ENCODE measurements at regions not wholly inside any gene's neighbourhood (a gene's known extent, or its start where the extent isn't known, plus 50 kb on each side); places are given as distances from the start of the nearest gene placed in this dataset.

DNA sequence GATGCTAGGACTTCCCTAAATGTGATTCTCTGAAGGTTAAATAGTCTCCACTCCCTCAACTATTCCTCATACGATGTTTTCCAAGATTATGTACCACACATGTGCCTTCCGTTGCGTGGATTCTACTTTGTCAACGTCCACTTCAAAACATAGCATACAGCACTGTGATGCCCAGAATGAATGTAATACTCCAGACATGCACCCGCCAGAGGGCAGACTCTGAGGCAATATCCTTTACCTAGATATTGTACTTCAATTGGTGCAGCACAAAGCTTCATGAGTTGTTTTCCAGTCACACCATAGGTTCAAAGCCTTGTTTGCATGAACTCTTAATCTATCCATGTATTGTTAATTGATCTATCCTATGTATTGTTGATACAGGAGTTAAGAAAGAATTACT lies 201.0 kb upstream of the NABP1 start:
- no peak overlapping the region for H2AK5ac ChIP-seq (ENCODE audit: low read depth, low read length)
- no peak overlapping the region for H4K91ac ChIP-seq (ENCODE audit: low read depth, low read length, poor library complexity)
- no peak overlapping the region for H3K14ac ChIP-seq (ENCODE audit: low read length)
- peaks cover 10 to 12% of the 10 kb centered on the region in 2 donors for H3K4me1 ChIP-seq (ENCODE audit: control insufficient read depth in 2 of 2, insufficient read depth in 1 of 2, low read depth in 1 of 2, low read length in 2 of 2)
- H3K27me3 ChIP-seq (ENCODE audit: control insufficient read depth in 3 of 3, insufficient read depth in 3 of 3, low read depth in 1 of 3, low read length in 3 of 3), result no peaks in the 10 kb centered on the region
- no peak overlapping the region for H2BK12ac ChIP-seq (ENCODE audit: low read length)
- H2AFZ ChIP-seq (ENCODE audit: low read length), result no peak overlapping the region
- H3K36me3 ChIP-seq (replicated peaks in 1 of 2; ENCODE audit: control insufficient read depth in 2 of 2, insufficient read depth in 2 of 2, low read length in 2 of 2), result no peaks in the 10 kb centered on the region
- no peak overlapping the region for H2BK15ac ChIP-seq (ENCODE audit: low read length)
- no peak overlapping the region for H4K8ac ChIP-seq (ENCODE audit: low read depth, low read length)
- no peak for DNase-seq (ENCODE audit: low spot score)
- no peak overlapping the region for H3K23ac ChIP-seq (ENCODE audit: low read depth, low read length, poor library complexity)
- no peaks in the 10 kb centered on the region for H3K79me1 ChIP-seq (ENCODE audit: low read depth, low read length)
- H3K4me3 ChIP-seq (ENCODE audit: low read length in 2 of 2), result no peak overlapping the region
- H3K9me3 ChIP-seq (replicated peaks in 1 of 2; ENCODE audit: control insufficient read depth in 2 of 2, insufficient read depth in 1 of 2, low read depth in 1 of 2, low read length in 2 of 2), result peaks cover under 1 to 15% of the 10 kb centered on the region in 2 donors
- no CpG with 5 or more reads among the region's 5 CpGs for WGBS, 2 donors (ENCODE audit: extremely low coverage in 2 of 2, insufficient read length in 2 of 2, insufficient replicate concordance in 1 of 2)
- H3K9ac ChIP-seq (ENCODE audit: low read depth, low read length, poor library complexity), result no peak overlapping the region
- no peak overlapping the region for H2BK5ac ChIP-seq (ENCODE audit: low read length)
- H3K27ac ChIP-seq (replicated peaks; ENCODE audit: low read length), result no peak overlapping the region
- H2BK120ac ChIP-seq (ENCODE audit: low read depth, low read length), result no peak overlapping the region
- no peak overlapping the region for H3K4ac ChIP-seq (ENCODE audit: low read length)
- no peak overlapping the region for H3K4me2 ChIP-seq (ENCODE audit: insufficient read depth, low read length, poor library complexity, severe bottlenecking)
- no peak overlapping the region for H3K18ac ChIP-seq (ENCODE audit: low read length)

DNA sequence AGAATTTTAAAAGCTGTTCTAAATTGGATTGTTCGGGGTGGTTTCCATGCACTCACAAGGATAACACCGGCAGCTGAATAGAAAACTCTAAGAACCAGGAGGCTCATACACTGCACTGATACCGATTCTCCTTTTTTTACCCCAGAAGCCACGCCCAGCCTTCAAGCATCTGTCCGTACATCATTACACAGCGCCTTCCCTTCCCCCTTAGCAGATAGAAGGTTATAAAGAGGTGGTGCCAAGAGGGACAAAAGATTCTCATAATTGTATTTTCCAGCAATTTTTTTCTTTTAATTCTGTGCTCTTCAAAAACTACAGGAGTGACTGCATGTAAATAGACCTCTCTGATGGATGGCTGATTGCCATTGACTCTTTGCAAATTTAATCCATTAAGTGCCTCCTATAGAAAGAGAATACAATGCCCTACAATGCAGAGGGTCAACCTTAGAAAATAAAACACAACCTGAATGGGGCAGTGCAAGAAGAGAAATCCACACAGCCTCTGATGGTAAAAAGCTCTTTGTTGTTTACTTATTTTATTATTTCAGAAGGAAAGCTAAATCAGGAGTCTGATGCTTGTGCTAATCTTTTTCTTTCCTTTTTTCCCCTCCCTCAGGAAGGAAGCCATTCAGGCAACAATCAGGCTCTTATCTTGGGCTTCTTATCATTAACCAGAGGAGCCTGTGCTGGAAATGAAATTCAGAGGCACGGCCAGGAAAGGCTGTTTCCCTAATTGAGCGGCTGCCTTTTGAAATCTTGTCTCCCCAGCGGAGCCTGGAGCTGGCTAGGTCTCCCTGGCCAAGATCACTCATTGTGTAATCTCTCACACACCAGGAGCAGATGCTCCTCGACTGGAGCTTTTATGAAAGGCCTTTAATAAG lies 198.9 kb upstream of the NABP1 start:
- no CpG with 5 or more reads among the region's 10 CpGs for WGBS, 2 donors (ENCODE audit: extremely low coverage in 2 of 2, insufficient read length in 2 of 2, insufficient replicate concordance in 1 of 2)
- H3K14ac ChIP-seq (ENCODE audit: low read length), result no peak overlapping the region

DNA sequence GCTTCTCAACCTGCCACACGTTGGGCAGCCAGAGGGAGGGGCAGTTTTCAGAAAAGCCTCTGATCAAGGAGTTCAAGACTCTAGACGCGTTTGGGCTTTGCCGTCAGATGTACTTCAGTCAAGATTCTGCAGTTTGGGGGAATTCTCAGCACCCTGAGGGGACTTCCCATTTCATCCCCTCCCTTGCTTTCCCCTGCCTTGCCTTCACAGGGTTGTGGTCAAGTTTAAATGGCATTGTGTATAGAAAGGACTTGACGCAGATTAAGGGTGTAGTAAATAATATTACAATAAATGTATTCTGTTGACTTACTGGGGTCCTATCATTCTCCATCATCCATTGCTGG lies 198.3 kb upstream of the NABP1 start:
- H2AFZ ChIP-seq (ENCODE audit: low read length), result peak overlapping the region; percentile 56
- H3K4ac ChIP-seq (ENCODE audit: low read length), result no peak overlapping the region
- no peak overlapping the region for H3K23ac ChIP-seq (ENCODE audit: low read depth, low read length, poor library complexity)
- no peak overlapping the region for H2AK5ac ChIP-seq (ENCODE audit: low read depth, low read length)
- H3K18ac ChIP-seq (ENCODE audit: low read length), result no peak overlapping the region
- H2BK120ac ChIP-seq (ENCODE audit: low read depth, low read length), result no peak overlapping the region
- WGBS, 2 donors (ENCODE audit: extremely low coverage in 2 of 2, insufficient read length in 2 of 2, insufficient replicate concordance in 1 of 2), result no CpG with 5 or more reads among the region's 5 CpGs
- H3K4me2 ChIP-seq (ENCODE audit: insufficient read depth, low read length, poor library complexity, severe bottlenecking), result no peak overlapping the region
- H3K14ac ChIP-seq (ENCODE audit: low read length), result no peak overlapping the region
- H2BK5ac ChIP-seq (ENCODE audit: low read length), result no peak overlapping the region
- H3K9me3 ChIP-seq (replicated peaks in 1 of 2; ENCODE audit: control insufficient read depth in 2 of 2, insufficient read depth in 1 of 2, low read depth in 1 of 2, low read length in 2 of 2), result peaks cover 2 to 20% of the 10 kb centered on the region in 2 donors
- peaks cover 10 to 12% of the 10 kb centered on the region in 2 donors for H3K4me1 ChIP-seq (ENCODE audit: control insufficient read depth in 2 of 2, insufficient read depth in 1 of 2, low read depth in 1 of 2, low read length in 2 of 2)
- no peaks in the 10 kb centered on the region for H3K27me3 ChIP-seq (ENCODE audit: control insufficient read depth in 3 of 3, insufficient read depth in 3 of 3, low read depth in 1 of 3, low read length in 3 of 3)
- H3K36me3 ChIP-seq (replicated peaks in 1 of 2; ENCODE audit: control insufficient read depth in 2 of 2, insufficient read depth in 2 of 2, low read length in 2 of 2), result no peaks in the 10 kb centered on the region
- H3K79me1 ChIP-seq (ENCODE audit: low read depth, low read length), result no peaks in the 10 kb centered on the region
- no peak overlapping the region for H4K91ac ChIP-seq (ENCODE audit: low read depth, low read length, poor library complexity)
- no peak overlapping the region for H2BK15ac ChIP-seq (ENCODE audit: low read length)
- H4K8ac ChIP-seq (ENCODE audit: low read depth, low read length), result no peak overlapping the region
- H3K27ac ChIP-seq (replicated peaks; ENCODE audit: low read length), result peak overlapping the region; percentile 23
- no peak overlapping the region for H3K4me3 ChIP-seq (ENCODE audit: low read length in 2 of 2)
- H2BK12ac ChIP-seq (ENCODE audit: low read length), result no peak overlapping the region
- H3K9ac ChIP-seq (ENCODE audit: low read depth, low read length, poor library complexity), result no peak overlapping the region
- DNase-seq (ENCODE audit: low spot score), result no peak

More for the DNA sequence above, 198.9 kb upstream of the NABP1 start:
- no peak overlapping the region for H3K4ac ChIP-seq (ENCODE audit: low read length)
- H2BK120ac ChIP-seq (ENCODE audit: low read depth, low read length), result no peak overlapping the region
- peak; percentile 53 for DNase-seq (ENCODE audit: low spot score)
- H3K9me3 ChIP-seq (replicated peaks in 1 of 2; ENCODE audit: control insufficient read depth in 2 of 2, insufficient read depth in 1 of 2, low read depth in 1 of 2, low read length in 2 of 2), result peaks cover 2 to 20% of the 10 kb centered on the region in 2 donors
- H3K79me1 ChIP-seq (ENCODE audit: low read depth, low read length), result no peaks in the 10 kb centered on the region
- no peak overlapping the region for H2BK15ac ChIP-seq (ENCODE audit: low read length)
- no peak overlapping the region for H4K91ac ChIP-seq (ENCODE audit: low read depth, low read length, poor library complexity)
- no peak overlapping the region for H3K4me3 ChIP-seq (ENCODE audit: low read length in 2 of 2)
- H3K23ac ChIP-seq (ENCODE audit: low read depth, low read length, poor library complexity), result no peak overlapping the region
- H2AFZ ChIP-seq (ENCODE audit: low read length), result peak overlapping the region; percentile 56
- H4K8ac ChIP-seq (ENCODE audit: low read depth, low read length), result no peak overlapping the region
- no peak overlapping the region for H2AK5ac ChIP-seq (ENCODE audit: low read depth, low read length)
- H3K27me3 ChIP-seq (ENCODE audit: control insufficient read depth in 3 of 3, insufficient read depth in 3 of 3, low read depth in 1 of 3, low read length in 3 of 3), result no peaks in the 10 kb centered on the region
- no peak overlapping the region for H2BK5ac ChIP-seq (ENCODE audit: low read length)
- no peak overlapping the region for H3K9ac ChIP-seq (ENCODE audit: low read depth, low read length, poor library complexity)
- H3K4me2 ChIP-seq (ENCODE audit: insufficient read depth, low read length, poor library complexity, severe bottlenecking), result no peak overlapping the region
- no peaks in the 10 kb centered on the region for H3K36me3 ChIP-seq (replicated peaks in 1 of 2; ENCODE audit: control insufficient read depth in 2 of 2, insufficient read depth in 2 of 2, low read length in 2 of 2)
- no peak overlapping the region for H2BK12ac ChIP-seq (ENCODE audit: low read length)
- H3K18ac ChIP-seq (ENCODE audit: low read length), result no peak overlapping the region
- H3K27ac ChIP-seq (replicated peaks; ENCODE audit: low read length), result peak overlapping the region; percentile 23
- H3K4me1 ChIP-seq (ENCODE audit: control insufficient read depth in 2 of 2, insufficient read depth in 1 of 2, low read depth in 1 of 2, low read length in 2 of 2), result peaks cover 10 to 12% of the 10 kb centered on the region in 2 donors

DNA sequence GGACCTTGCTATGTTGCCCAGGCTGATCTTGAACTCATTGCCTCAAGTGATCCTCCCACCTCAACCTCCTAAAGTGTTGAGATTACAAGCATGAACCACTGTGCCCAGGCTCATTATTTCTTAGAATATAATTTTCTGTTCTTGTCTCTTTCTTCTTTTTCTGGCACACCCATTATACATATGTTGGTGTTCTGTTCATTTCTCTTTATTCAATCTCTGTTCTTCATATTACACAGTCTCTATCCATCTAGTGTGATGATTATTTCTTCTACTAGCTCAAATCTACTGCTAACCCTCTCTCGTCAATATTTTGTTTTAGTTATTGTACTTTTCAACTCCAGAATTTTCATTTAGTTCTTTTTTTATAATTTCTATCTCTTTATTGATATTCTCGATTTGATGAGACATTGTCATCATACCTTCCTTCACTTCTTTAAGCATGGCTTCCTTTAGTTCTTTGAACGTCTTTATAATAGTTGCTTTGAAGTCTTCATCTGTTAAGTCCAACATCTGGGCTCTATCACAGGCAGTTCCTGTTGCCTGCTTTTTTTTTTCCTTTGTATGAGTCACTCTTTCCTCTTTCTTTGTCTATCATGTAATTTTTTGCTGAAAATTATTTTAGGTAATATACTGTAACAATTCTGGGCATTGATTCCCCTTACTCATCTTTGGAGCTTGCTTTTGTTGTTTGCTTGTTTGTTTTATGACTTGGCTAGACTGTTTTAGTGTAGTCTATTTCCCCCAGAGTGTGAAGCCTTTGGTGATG lies 196.4 kb upstream of the NABP1 start:
- H2AFZ ChIP-seq (ENCODE audit: low read length), result no peak overlapping the region
- no peak overlapping the region for H3K4me2 ChIP-seq (ENCODE audit: insufficient read depth, low read length, poor library complexity, severe bottlenecking)
- DNase-seq (ENCODE audit: low spot score), result no peak
- H2AK5ac ChIP-seq (ENCODE audit: low read depth, low read length), result no peak overlapping the region
- no peak overlapping the region for H3K27ac ChIP-seq (replicated peaks; ENCODE audit: low read length)
- no peaks in the 10 kb centered on the region for H3K27me3 ChIP-seq (ENCODE audit: control insufficient read depth in 3 of 3, insufficient read depth in 3 of 3, low read depth in 1 of 3, low read length in 3 of 3)
- H2BK15ac ChIP-seq (ENCODE audit: low read length), result no peak overlapping the region
- WGBS, 2 donors (ENCODE audit: extremely low coverage in 2 of 2, insufficient read length in 2 of 2, insufficient replicate concordance in 1 of 2), result no CpG with 5 or more reads among the region's 3 CpGs
- no peak overlapping the region for H2BK12ac ChIP-seq (ENCODE audit: low read length)
- H3K4me3 ChIP-seq (ENCODE audit: low read length in 2 of 2), result no peak overlapping the region
- no peak overlapping the region for H4K8ac ChIP-seq (ENCODE audit: low read depth, low read length)
- H3K14ac ChIP-seq (ENCODE audit: low read length), result no peak overlapping the region
- H3K36me3 ChIP-seq (replicated peaks in 1 of 2; ENCODE audit: control insufficient read depth in 2 of 2, insufficient read depth in 2 of 2, low read length in 2 of 2), result no peaks in the 10 kb centered on the region
- H3K79me1 ChIP-seq (ENCODE audit: low read depth, low read length), result no peaks in the 10 kb centered on the region
- H3K9me3 ChIP-seq (replicated peaks in 1 of 2; ENCODE audit: control insufficient read depth in 2 of 2, insufficient read depth in 1 of 2, low read depth in 1 of 2, low read length in 2 of 2), result peaks cover 2 to 20% of the 10 kb centered on the region in 2 donors
- peaks cover 10 to 12% of the 10 kb centered on the region in 2 donors for H3K4me1 ChIP-seq (ENCODE audit: control insufficient read depth in 2 of 2, insufficient read depth in 1 of 2, low read depth in 1 of 2, low read length in 2 of 2)
- no peak overlapping the region for H3K23ac ChIP-seq (ENCODE audit: low read depth, low read length, poor library complexity)
- no peak overlapping the region for H2BK5ac ChIP-seq (ENCODE audit: low read length)
- no peak overlapping the region for H2BK120ac ChIP-seq (ENCODE audit: low read depth, low read length)
- H3K4ac ChIP-seq (ENCODE audit: low read length), result no peak overlapping the region
- H4K91ac ChIP-seq (ENCODE audit: low read depth, low read length, poor library complexity), result no peak overlapping the region
- H3K18ac ChIP-seq (ENCODE audit: low read length), result no peak overlapping the region
- H3K9ac ChIP-seq (ENCODE audit: low read depth, low read length, poor library complexity), result no peak overlapping the region
